SK-N-DZ (cell line): ENCODE measurements at regions not wholly inside any gene's neighbourhood (a gene's known extent, or its start where the extent isn't known, plus 50 kb on each side); places are given as distances from the start of the nearest gene placed in this dataset.
A peak's percentile ranks its signal among the peaks of the same experiment; 100 is the strongest.

Experiments
- DNase-seq: peaks from one replicate; pipeline ENCODE4 v3.0.0-alpha.2; 2015; ENCODE audit warnings: low spot score

GRCh38 chr4:96097040-96097607 is 257.2 kb downstream of the PDHA2 start:
- DNase-seq = no peak

GRCh38 chr4:96097693-96098092 is 257.8 kb downstream of the PDHA2 start:
- DNase-seq = no peak

DNA sequence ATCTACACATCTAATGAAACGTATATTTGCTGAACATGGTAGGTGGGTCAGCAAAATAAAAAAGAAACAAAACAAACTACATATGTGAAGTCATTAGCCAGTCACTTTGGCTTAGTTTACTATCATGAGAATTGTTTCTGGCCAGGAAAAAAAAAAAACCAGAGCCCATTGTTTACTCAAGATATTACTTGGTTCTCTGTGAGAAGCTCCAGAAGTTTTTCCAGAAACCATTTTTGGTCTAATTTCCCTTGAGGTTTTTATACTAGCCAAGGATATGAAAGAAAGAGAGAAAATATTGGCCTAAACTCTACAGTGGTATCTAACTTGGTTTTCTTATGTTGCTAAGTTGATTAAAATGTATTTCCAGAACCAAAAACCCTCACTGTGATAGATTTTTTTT is 259.1 kb downstream of the PDHA2 start:
- no peak for DNase-seq

DNA sequence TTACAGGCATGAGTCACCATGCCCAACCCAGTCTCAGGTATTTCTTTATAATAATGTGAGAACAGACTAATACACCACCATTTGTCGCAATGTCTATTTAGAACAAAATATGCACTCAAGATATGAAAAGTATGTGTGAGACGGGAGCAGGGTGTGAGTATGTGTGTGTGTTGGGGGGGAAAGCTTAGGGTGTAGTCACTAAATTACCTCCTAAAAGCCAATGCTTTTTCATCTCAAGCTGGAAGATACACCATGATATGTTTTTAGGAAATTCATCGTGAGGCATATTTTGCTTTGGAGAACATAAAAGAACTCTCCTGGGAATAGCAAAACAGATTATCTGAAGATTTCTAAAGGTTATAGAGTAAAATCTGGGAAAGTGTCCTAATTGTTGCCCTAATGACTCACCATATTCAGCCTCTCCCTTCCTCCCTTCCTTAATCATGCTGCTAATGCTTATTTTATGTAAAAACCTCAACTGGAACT is 262.7 kb downstream of the PDHA2 start:
- DNase-seq = no peak

DNA sequence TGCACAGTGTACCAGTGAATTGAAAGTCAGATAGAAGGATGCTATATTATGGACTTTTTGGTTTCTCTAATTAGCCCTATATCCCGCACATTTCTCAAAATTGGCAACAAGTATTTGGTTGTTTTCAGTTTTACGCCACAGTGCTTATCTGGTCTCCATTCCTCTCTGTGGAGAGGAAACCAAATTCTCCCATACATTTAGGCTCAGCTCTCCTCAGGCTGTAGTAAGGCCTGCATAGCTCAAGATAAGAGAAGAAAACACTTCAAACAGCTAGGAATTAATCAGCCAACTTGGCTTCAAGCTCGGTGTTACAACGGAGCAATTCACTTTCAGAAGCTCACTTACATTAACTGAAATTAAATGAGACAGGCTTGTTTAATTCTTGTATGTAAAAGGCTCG is 263.2 kb downstream of the PDHA2 start:
- DNase-seq = no peak

- DNase-seq = no peak
Observed at GRCh38 chr4:96108146-96108545, 268.3 kb downstream of the PDHA2 start.

DNA sequence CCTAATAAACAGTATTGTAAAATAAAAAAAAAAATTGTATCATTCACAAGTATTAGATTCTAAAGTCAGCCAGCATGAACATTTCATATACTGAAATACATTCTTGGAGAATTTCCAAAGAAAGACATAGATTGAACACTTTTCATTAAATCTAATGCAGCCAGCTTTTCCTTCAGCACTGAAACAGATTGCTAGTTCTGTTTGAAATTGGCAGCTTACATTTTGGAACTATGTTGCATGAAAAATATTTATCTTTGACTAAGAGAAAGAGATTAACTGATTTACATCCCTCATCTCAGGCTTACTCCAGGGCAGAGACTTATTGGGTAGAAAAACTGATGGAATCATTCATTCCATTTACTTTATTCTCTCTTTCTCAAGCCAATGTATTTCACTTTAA is 272.7 kb downstream of the PDHA2 start:
- no peak for DNase-seq

DNA sequence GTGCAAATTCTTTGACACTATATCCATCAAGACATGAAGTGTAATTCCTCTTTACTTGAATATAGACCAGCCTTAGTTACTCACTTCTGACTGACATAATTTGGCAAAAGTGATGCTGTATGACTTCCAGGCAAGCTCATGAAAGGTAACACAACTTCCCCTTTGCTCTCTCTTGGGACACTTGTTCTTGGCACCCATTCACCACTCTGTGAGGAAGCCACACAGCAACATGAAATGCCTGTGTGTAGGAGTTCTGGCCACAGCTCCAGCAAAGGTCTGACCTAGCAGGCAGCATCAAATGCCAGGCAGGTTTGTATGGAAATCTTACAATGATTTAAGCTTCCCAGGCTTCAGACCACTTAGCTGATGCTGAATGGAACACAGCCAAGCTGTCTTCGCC is 280.3 kb downstream of the PDHA2 start:
- DNase-seq = no peak

- DNase-seq = no peak
Observed at GRCh38 chr4:96126227-96126626, 286.3 kb downstream of the PDHA2 start.

DNA sequence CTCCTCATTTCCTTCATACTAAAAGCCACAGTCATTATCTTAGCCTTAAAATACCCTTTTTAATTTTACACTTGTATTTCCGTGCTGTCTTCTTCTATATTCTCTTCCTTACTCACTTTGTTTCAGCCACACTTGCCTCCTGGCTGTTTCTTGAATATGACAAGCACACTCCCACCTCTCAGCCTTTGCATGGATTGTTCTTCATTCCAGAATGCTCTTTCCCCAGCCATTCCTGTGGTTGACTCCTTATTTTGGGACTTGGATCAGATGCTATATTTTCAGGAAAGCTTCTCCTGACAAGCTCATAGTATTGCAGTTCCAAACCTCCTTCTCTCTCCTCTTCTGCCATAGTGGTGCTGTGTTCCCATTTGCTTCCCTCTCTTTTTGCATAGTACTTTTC is 291.3 kb downstream of the PDHA2 start:
- DNase-seq = no peak

DNA sequence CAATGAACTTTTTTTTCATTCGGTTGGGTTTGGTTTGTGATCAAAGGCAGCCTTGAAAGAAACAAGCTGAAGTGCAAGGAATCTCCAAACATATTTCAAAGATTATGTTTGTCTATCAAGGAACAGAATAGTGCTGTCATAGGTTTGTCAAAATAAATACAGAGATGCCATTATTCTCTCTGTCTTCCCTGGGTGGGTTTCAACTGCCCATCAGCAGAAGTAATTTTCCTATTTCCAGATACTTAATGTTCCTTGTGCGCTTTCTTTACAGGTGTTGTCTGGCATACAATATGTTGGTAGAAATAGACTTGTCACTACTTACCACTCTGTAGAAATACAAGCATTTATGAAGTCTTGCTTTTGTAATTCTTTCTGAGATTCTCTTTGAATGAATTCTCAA is 294.9 kb downstream of the PDHA2 start:
- no peak for DNase-seq

- DNase-seq = no peak
Observed at GRCh38 chr4:96136056-96136455, 296.2 kb downstream of the PDHA2 start.

GRCh38 chr4:96139251-96139929 is 299.5 kb downstream of the PDHA2 start:
- no peak for DNase-seq

DNA sequence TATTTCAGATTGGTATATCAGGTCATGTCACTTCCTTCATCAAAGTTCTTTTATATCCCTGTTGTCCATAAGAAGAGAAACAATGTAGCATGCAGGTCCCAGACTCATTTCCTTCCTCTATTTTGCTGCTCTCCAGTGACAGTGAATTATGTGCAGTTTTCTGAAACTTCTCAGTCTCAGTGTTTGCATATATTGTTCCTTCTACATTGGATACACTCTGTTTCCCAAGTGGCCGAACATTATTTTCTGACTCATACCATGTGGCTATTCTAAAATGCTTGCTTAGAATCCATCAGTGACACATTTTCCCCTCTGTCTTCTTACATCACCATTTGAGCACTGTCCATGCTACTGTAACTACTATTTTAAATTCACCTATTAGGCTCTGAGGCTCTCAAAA is 305.7 kb downstream of the PDHA2 start:
- no peak for DNase-seq

DNA sequence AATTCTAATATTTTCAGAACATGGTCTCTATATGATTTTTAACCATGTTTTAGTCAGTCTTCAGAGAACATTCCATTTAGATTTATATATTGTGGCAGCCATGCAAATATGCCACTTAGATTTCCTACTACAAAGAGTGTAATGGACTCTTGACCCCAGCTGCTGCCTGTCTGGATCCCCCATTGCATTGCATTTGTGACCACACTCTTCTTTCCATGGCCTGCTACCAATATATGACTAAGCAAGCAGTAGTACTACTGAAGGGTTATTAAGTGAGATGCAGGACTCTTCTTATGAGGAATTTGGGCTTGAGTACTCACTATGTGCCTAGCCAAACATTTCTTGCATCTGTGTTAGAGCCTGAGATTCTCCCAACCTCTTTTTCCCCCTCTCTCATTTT is 306.8 kb downstream of the PDHA2 start:
- DNase-seq = no peak

- DNase-seq = peak; percentile 4
Observed at GRCh38 chr4:96149894-96150293, 310.0 kb downstream of the PDHA2 start.

DNA sequence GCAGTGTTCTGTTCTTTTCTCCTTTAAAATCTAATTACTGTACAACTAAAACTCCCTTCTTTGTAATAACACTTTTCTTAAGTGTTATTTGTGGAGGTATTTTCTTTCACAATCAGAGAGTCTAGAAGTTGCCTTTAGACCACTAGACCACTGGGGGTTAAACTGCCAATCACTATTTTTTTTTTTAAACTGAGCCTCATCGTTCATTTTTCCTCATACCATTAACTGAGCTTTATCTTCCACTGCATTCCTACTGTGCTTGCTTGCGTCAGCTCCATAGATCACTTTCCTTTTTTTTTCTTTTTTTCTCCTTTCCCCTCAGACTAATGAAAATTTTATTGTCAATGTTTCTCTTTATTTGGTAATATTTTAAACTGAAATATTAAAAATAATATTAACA is 310.6 kb downstream of the PDHA2 start:
- no peak for DNase-seq

GRCh38 chr4:96152824-96153223 is 312.9 kb downstream of the PDHA2 start:
- DNase-seq = no peak

GRCh38 chr4:96154676-96155075 is 314.8 kb downstream of the PDHA2 start:
- DNase-seq = no peak

GRCh38 chr4:96162636-96163035 is 322.7 kb downstream of the PDHA2 start:
- DNase-seq = no peak

- DNase-seq = no peak
Observed at GRCh38 chr4:96164814-96165351, 325.0 kb downstream of the PDHA2 start.

DNA sequence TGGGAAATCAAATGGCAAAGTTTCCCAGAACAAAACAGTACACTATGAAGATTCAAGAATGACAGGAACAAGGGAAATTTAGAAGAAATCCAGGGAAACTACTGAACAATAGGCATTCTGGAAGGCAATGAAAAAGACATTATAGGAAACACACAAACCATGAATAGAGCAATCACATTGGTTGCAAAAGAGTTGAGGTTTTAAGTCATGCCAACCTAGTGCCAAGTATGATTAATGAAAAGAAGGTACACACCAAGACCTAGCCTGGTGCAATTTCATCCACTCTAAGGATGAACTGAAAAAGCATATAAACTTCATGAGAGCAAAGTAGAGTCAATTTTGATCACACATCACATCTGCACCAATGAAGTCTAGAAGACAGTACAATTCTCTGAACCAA is 326.9 kb downstream of the PDHA2 start:
- DNase-seq = no peak

- no peak for DNase-seq
Observed at GRCh38 chr4:96170198-96170597, 330.3 kb downstream of the PDHA2 start.
